Amygdala (tissue), 56 donors: ENCODE measurements at regions not wholly inside any gene's neighbourhood (a gene's known extent, or its start where the extent isn't known, plus 50 kb on each side); places are given as distances from the start of the nearest gene placed in this dataset.

Experiments used
- DNase-seq, 56 donors: peaks; one replicate each; lab custom pipeline; 2025; lab: John Stamatoyannopoulos, UW

DNA sequence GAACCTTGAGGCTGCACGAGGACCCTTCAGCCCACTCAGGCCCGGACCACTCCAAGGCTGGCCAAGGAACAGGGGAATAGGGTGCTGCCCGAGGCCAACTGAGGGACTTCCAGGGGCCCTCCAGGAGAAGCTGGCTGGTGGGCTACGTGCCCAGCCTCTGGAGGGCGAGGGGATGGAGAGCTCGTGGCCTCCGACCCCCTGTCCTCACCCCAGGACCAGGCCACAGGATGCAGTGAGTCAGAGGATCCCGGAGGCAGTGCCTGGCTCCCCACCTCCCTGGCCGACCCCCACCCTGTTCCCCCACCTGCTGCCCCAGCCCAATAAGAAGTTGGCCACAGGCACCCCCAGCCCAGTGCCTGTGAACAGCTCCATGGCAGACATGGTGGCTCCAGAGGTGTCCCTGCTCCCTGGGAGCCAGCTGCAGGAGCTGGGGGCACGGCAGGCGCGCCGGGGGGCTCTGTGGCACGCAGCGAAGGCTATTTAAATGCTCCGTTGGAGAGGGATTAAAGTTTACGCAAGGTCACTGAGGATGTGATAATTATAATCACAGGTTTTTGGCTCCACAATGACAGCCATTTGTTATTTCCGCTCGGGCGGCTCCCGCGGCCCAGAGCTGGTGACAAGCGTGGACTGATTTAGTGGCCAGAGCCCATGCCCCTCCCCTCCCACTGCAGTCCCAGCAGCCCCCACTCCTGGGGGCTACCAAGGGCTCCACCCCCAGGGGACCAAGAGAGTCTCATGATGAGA lies 95.7 kb upstream of the NKX1-1 start:
- DNase-seq: no peak

- no peak for DNase-seq
Measured at GRCh38 chr4:1500966-1501753, 94.9 kb upstream of the NKX1-1 start.

DNA sequence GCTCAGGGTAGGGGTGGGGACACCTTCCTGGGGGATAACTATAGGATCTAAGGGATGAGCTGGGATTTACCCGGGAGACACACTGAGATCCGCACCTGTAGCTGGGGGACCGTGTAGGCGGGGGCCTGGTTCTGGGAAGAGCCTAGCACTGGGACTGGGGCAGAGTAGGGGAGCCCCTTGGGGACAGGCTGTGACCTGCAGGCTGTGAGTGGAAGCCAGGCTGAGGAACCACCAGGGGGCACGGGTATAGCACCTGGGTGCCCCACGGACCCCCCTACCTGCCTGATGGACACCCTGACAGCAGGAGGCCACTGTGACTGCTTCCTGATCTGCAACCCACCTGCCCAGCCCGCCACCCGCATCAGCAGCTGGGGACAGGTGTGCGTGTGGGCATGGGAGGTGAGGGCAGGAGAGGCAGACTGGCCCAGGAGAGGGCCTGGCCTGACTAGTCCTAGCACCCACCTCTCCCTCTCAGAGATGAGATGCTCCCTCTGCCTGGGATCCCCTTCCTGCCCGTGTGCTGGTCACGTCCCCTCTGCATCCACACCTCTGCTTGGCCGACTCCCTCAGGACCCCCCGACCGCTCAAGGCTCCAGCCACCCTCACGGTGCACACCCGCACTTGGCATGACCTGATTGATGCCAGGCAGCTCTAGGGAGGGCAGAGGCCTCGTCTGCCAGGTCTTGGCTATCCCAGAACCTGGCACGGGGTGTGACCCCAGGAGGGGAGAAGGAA lies 94.2 kb upstream of the NKX1-1 start:
- no peak for DNase-seq

- no peak for DNase-seq
Measured at GRCh38 chr4:1499465-1499864, 93.2 kb upstream of the NKX1-1 start.

GRCh38 chr4:1497189-1497801 lies 91.1 kb upstream of the NKX1-1 start:
- no peak for DNase-seq

GRCh38 chr4:1496116-1496642 lies 89.9 kb upstream of the NKX1-1 start:
- no peak for DNase-seq

DNA sequence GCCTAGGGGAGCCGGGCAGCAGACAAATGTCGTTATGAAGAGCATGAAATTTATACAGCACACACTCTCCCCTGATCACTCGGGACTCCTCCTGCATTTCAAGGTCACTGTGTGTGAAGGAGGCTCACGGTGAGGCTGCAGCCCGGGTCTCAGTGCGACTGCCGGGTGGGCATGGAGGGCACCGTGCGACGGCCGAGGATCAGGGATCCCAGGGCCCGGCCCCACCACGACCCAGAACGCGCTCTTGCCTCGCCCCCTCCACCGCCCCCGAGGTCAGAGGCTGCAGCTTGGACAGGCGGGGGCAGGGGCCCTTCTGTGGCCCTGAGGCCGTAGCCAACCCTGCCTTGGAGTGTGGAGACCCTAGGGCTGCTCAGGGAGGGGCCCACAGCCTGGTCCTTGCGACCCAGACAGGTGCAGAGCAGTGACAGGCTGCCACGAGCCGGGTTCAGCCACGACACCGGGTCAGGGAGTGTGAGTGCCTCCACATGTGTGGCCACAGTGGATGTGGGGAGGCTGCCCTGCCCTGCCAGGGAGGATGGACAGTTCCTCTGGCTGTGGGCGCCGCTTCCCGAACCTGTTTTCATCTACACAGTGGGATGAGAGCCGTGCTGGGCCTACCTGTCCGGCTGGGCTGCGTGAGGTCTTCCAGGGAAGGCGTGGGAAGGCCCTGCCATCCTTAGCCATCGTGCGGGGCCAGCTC lies 89.3 kb upstream of the NKX1-1 start:
- no peak for DNase-seq

DNA sequence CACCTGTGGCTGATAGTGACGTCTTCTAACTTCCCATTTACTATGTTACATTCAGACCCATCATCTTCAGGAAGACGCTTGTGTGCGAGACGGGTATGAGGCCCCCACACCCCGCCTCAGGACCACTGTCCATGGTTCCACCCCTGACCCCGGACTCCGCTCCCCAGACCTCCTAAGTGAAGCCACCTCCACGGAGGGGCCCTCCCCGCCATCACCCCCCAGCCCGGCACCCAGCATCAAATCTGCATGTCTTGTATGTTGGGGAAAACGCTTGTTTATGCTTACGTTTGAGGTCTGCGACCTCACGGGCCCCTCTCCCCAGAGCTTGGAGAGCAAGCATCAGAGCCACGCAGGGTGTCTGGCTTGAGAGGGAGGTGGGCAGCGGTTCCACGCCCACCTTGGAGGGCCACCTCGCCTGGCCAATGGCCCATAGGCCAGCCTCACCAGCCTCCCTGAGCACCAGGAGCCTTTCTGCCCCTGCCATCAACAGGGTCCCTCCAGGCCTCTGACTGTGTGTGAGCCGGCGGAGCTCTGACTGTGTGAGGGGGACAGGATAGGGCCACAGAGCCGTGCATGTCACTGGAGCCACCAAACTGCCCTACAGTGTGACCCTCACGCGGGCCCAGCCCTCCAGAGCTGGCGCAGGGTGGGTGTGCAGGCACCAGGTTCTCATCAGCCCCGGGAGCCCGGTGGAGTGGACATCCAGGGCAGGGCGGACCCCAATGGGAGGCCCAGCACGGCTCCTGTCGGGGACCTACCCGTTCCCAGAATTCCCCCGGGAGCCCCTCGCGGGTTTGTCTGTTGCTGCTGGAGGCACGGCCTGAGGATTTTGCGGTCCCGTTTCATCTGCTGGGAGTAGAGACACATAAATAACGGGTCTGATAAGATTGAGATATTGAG lies 88.4 kb upstream of the NKX1-1 start:
- DNase-seq: no peak

DNA sequence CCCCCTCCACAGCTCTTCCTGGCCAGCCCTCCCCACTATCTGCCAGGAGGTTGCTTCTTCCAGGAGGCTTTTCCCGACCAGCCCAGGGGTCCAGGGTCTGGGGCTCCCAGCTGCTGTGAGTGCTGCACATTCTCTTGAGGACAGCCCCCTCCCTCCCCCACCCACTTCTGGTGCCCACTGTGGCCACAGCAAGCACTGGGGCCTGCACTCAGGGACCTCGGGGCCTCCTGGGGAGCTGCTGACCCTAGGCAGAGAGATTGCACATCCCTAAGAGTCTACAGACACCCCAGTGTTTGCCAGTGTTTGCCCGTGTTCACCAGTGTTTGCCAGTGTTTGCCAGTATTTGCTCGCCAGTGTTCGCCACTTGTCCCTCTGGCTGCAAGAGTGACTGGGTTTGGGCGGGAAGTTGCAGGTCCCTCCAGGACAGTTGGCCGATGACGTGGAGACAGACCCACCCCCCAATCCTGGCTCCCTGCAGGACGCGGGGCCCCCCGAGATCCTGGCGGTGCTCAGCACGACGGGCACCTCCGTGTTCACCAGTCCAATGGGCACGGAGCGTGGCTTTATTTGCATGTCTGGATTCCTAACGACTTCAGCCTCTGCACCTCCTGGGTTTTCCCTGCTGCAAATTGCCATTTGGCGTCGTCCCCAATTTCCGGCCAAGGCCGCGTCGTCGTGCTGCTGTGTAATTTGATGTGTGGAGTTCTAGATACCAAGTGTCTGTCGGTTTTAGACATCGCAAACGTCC lies 87.5 kb upstream of the NKX1-1 start:
- DNase-seq: no peak

DNA sequence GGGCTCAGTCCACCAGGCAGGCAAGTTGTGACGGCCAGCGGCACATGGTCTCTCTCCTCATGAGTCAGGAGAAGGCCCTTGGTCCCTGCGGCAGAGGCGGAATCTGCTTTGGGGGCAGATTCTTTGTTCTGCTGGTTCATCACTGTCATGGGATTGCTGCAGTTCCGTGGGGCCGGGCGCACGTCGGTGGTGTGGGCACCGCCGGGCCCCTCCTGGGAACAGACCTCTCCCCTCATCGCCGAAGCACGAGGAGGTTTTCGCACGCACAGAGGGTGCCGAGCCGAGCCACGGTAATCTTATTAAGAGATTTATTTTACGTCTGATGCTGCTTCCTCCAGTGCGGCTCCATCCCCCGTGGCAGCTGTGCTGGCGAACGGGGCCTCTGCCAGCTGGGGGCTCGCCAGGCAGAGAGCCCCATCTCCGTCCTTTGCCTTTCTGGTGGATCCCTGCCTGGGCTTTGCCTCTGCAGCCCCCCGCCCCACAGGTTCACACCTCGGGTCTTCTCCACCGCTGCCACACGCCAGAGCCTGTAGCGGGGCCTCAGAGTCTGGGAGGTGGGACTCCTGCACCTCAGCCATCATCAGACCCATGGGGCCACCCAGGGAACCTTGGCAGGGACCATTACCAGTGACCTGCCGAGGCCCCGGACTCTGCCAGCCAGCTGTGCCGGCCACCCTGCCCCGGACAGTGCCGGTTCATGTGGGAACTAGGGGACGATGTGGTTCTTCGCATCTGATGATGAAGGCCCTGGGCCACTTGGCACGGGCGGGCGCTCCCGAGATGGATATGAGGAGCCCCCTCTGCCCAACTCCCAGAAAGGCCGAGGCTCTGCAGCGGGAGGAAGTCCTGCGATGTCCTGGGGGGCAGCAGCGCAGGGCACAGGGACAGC lies 86.7 kb upstream of the NKX1-1 start:
- no peak for DNase-seq

DNA sequence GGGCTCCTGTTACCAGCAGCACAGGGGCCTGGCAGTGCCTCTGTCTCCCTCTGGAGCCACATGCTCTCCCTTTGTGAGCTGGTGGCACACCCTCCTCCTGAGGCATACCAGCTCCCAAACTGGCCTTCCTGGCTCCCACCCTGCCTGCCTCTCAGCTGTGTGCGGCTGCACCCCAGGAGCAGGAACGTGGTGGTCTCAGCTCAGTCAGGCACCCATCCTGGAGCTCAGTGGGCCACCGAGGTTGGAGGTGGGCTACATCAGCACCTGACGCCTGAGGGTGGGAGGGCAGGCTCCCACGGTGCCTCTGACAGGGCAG lies 85.9 kb upstream of the NKX1-1 start:
- no peak for DNase-seq

- DNase-seq: no peak
Measured at GRCh38 chr4:1491328-1492141, 85.3 kb upstream of the NKX1-1 start.

DNA sequence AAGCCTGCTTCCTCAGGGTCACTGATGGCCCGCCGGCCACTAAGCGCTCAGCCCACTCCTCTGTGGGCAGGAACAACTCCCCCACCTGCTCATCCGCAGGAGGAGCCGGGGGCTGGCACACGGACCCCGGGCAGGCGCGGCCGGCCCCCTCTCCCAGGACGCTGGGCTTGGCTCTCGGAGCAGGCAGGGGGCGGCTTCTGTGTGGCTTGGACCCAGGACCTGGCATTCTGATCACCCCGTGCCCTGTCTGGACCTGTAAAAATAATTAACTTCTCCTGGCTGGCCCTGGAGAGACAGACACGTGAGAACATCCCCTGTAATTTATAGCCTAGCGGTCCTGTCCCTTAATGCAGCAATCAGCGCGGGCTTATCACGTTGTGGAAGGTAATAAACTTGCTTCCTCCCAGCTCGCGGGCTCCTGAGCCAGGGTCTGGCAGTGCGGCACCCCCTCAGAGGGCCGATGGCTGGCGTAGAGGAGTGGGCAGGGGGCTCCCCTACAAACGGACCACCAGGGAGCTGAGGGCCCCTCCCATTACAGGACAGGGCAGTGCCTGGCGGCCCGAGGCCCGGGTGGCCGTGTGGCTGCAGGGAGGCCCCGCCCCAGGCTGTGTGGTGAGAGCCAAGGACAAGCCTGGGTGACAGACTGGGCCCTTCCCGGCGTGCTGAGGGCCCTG lies 84.5 kb upstream of the NKX1-1 start:
- no peak for DNase-seq

- DNase-seq: peak in 2 of 56 donors; percentile 16 to 19
Measured at GRCh38 chr4:1490011-1490653, 83.9 kb upstream of the NKX1-1 start.

- DNase-seq: no peak
Measured at GRCh38 chr4:1489639-1489995, 83.4 kb upstream of the NKX1-1 start.
